Brain microvascular endothelial cell (primary cell): ENCODE measurements at regions not wholly inside any gene's neighbourhood (a gene's known extent, or its start where the extent isn't known, plus 50 kb on each side); places are given as distances from the start of the nearest gene placed in this dataset.

Source experiments
- DNase-seq: peaks from one replicate; pipeline ENCODE4 v3.0.0-alpha.2; 2020
- H3K27ac ChIP-seq: fragments of 250-450 bp; sonication (Bioruptor Pico); 2 replicates; pipeline ENCODE4 v1.5.1; 2020; ENCODE audit warnings: mild to moderate bottlenecking, moderate library complexity
- H3K27me3 ChIP-seq: fragments of 250-450 bp; sonication (Bioruptor Pico); replicated peaks from 2 replicates; pipeline ENCODE4 v1.5.1; 2020; ENCODE audit warnings: mild to moderate bottlenecking
- H3K36me3 ChIP-seq: fragments of 250-450 bp; sonication (Bioruptor Pico); replicated peaks from 2 replicates; pipeline ENCODE4 v1.5.1; 2020; ENCODE audit warnings: mild to moderate bottlenecking
- H3K4me3 ChIP-seq: 2 replicates; pipeline ENCODE4 v1.5.1; 2011; ENCODE audit warnings: low read depth, mild to moderate bottlenecking, control low read depth, low read length, moderate library complexity
- CTCF ChIP-seq: IDR thresholded peaks from 2 replicates; pipeline ENCODE4 v1.5.1; 2011; ENCODE audit warnings: low read depth, mild to moderate bottlenecking, moderate library complexity, low read length, control low read depth, inconsistent platforms; ENCODE audit errors: missing control alignments
- in situ Hi-C: cut with HindIII; loops from 2 replicates; pipeline ENCODE4 v1.10.0; 2017; ENCODE audit warnings: low sequenced_read_pairs, low pct_ligation_motif_present

GRCh38 chr5:128591598-128592455 lies 53.8 kb upstream of the FBN2 start:
- in situ Hi-C loops, result no loop called here
- Histone ChIP-seq H3K36me3 (no peaks in the 10 kb centered on the region), H3K4me3 (no peak overlapping the region), H3K27ac (no peak overlapping the region), H3K27me3 (no peaks in the 10 kb centered on the region)
- TF ChIP-seq CTCF, result no peak
- DNase-seq, result no peak

DNA sequence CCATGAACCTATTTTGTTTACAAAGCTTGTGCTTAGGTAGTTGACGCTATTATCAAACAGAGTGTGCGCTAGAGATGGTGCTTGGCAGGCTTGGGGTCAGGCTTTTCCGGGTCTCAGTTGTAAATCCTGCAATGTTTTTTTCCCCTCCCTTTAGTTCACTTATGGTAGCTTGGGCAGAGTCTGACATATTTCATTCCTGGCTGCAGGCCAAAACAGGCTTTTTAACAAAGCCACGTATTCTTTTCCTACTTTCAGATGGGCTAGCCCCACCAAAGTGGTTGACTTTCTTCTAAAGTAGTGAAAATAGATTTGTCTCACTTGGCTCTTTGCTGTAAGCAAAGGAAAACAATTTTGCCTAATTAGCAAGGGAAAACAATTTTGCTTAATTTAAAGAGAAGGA lies 58.0 kb upstream of the FBN2 start:
- Histone ChIP-seq H3K36me3 (no peaks in the 10 kb centered on the region), H3K27me3 (no peaks in the 10 kb centered on the region), H3K27ac (no peak overlapping the region), H3K4me3 (no peak overlapping the region)
- in situ Hi-C loops, result no loop called here
- no peak for TF ChIP-seq CTCF
- peak; percentile 16 for DNase-seq

DNA sequence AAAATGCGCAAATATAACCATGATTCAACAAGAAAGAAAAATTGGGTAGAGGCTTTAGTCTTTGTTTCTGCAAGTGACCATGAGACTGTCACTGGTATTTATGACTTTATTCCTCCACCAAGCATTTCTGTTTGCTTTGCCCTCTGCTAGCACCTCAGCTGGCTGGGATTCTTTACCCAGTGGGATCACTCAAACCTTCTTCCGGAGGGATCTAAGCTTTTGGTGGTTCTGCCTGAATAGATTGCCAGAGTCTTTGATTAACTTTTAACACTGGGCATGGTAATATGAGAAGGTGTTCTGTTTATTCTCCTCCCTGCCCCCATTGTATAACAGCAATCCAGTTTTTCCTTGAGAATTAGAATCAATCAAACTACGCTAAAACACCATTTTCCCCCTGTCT lies 59.1 kb upstream of the FBN2 start:
- H3K4me3 ChIP-seq, result no peak overlapping the region
- in situ Hi-C loops, result no loop called here
- no peak for TF ChIP-seq CTCF
- H3K36me3 ChIP-seq, result no peaks in the 10 kb centered on the region
- DNase-seq, result no peak
- no peaks in the 10 kb centered on the region for H3K27me3 ChIP-seq
- no peak overlapping the region for H3K27ac ChIP-seq

DNA sequence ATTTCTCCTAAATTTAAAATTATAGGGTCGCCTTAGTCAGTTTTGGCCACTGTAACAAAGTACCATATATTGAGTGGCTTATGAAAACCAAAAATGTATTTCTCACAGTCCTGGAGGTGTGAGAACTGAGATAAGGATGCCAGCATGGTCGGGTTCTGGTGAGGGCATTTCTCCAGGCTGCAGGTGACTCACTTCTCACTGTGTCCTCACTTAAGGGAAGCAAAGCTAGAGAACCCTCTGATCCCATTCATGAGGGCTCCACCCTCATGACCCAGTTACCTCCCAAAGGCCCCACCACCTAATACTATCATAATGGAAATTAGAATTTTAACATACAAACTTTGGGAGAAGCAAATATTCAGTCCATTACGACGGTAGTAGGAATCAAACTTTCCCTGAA lies 75.1 kb upstream of the FBN2 start:
- no peak for DNase-seq
- in situ Hi-C loops, result no loop called here
- no peak overlapping the region for H3K27ac ChIP-seq
- H3K4me3 ChIP-seq, result no peak overlapping the region
- no peaks in the 10 kb centered on the region for H3K36me3 ChIP-seq
- TF ChIP-seq CTCF, result no peak
- H3K27me3 ChIP-seq, result no peaks in the 10 kb centered on the region

- no peaks in the 10 kb centered on the region for H3K36me3 ChIP-seq
- no peak overlapping the region for H3K27ac ChIP-seq
- no peaks in the 10 kb centered on the region for H3K27me3 ChIP-seq
- in situ Hi-C loops, result no loop called here
- DNase-seq, result no peak
- H3K4me3 ChIP-seq, result no peak overlapping the region
- TF ChIP-seq CTCF, result no peak
Observed at GRCh38 chr5:128613766-128614165, 75.7 kb upstream of the FBN2 start.

DNA sequence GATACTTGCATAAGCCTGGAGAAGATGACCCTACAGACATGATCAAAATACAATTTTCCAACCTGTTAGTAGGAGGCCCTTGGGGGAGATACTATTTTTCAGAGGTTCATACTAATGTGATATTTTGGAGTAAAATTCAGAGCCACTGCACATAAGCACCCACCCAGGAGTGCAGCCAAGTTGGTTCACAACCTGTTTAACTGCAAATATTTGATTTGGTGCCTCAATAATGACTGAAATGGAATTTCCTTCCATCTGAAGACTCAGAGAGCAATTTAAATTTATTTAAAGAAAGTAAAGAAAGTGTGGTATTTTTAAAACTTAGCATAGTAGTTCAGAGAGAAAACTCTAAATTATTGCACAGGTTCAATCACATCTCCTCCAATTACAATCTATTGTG lies 77.5 kb upstream of the FBN2 start:
- H3K27ac ChIP-seq, result no peak overlapping the region
- in situ Hi-C loops, result no loop called here
- H3K4me3 ChIP-seq, result no peak overlapping the region
- H3K27me3 ChIP-seq, result no peaks in the 10 kb centered on the region
- DNase-seq, result no peak
- no peak for TF ChIP-seq CTCF
- no peaks in the 10 kb centered on the region for H3K36me3 ChIP-seq
